Neuronal stem cell (in vitro differentiated cells): ENCODE measurements at regions not wholly inside any gene's neighbourhood (a gene's known extent, or its start where the extent isn't known, plus 50 kb on each side); places are given as distances from the start of the nearest gene placed in this dataset.

Experiments used
- DNase-seq: peaks from one replicate; pipeline ENCODE4 v3.0.0-alpha.2; 2013; ENCODE audit warnings: low spot score
- H2AFZ ChIP-seq: one replicate; pipeline ENCODE4 v1.6.1; 2013; ENCODE audit warnings: mild to moderate bottlenecking, low read length, inconsistent platforms
- H2AK5ac ChIP-seq: 2 replicates; pipeline ENCODE4 v1.6.1; 2013; ENCODE audit warnings: low read depth, mild to moderate bottlenecking, inconsistent platforms, low read length, moderate library complexity, mixed read lengths
- H2BK120ac ChIP-seq: 2 replicates; pipeline ENCODE4 v1.6.1; 2013; ENCODE audit warnings: low read depth, mild to moderate bottlenecking, inconsistent platforms, low read length, moderate library complexity, mixed read lengths
- H2BK12ac ChIP-seq: one replicate; pipeline ENCODE4 v1.6.1; 2013; ENCODE audit warnings: low read length, inconsistent platforms
- H2BK15ac ChIP-seq: 2 replicates; pipeline ENCODE4 v1.6.1; 2013; ENCODE audit warnings: mild to moderate bottlenecking, low read length, inconsistent platforms, mixed read lengths
- H2BK5ac ChIP-seq: one replicate; pipeline ENCODE4 v1.6.1; 2013; ENCODE audit warnings: inconsistent platforms, mild to moderate bottlenecking, low read length, moderate library complexity
- H3K14ac ChIP-seq: one replicate; pipeline ENCODE4 v1.6.1; 2013; ENCODE audit warnings: low read length, inconsistent platforms
- H3K18ac ChIP-seq: 2 replicates; pipeline ENCODE4 v1.6.1; 2013; ENCODE audit warnings: low read length, inconsistent platforms
- H3K23ac ChIP-seq: 2 replicates; pipeline ENCODE4 v1.6.1; 2013; ENCODE audit warnings: low read depth, mild to moderate bottlenecking, mixed read lengths, low read length, inconsistent platforms; ENCODE audit not compliant: poor library complexity
- H3K27ac ChIP-seq: replicated peaks from 3 replicates; pipeline ENCODE4 v1.5.1; 2013; ENCODE audit warnings: low read length, inconsistent platforms
- H3K27me3 ChIP-seq, 3 experiments: 2 replicates each; pipeline ENCODE4 v1.6.1; 2013; ENCODE audit warnings: low read length in 3 of 3, mild to moderate bottlenecking in 2 of 3, inconsistent platforms in 1 of 3, low read depth in 1 of 3, mixed read lengths in 1 of 3, moderate library complexity in 1 of 3; ENCODE audit not compliant: control insufficient read depth in 3 of 3, insufficient read depth in 3 of 3
- H3K36me3 ChIP-seq, 2 donors: replicated peaks in 1 of 2; 2 replicates each; pipeline ENCODE4 v1.6.1; 2013; ENCODE audit warnings: low read length in 2 of 2; ENCODE audit not compliant: control insufficient read depth in 2 of 2, insufficient read depth in 2 of 2
- H3K4ac ChIP-seq: 2 replicates; pipeline ENCODE4 v1.6.1; 2013; ENCODE audit warnings: inconsistent platforms, mild to moderate bottlenecking, low read length, moderate library complexity
- H3K4me1 ChIP-seq, 2 donors: 1 replicate in 1 of 2; 2 replicates in 1 of 2; pipeline ENCODE4 v1.6.1; 2013; ENCODE audit warnings: low read length in 2 of 2, low read depth in 1 of 2; ENCODE audit not compliant: control insufficient read depth in 2 of 2, insufficient read depth in 1 of 2
- H3K4me2 ChIP-seq: one replicate; pipeline ENCODE4 v1.6.1; 2013; ENCODE audit warnings: mild to moderate bottlenecking, low read length, inconsistent platforms; ENCODE audit not compliant: insufficient read depth, poor library complexity, severe bottlenecking
- H3K4me3 ChIP-seq, 2 donors: 2 replicates each; pipeline ENCODE4 v1.5.1; 2013; ENCODE audit warnings: low read length in 2 of 2, mild to moderate bottlenecking in 2 of 2, inconsistent platforms in 1 of 2, moderate library complexity in 1 of 2
- H3K79me1 ChIP-seq: one replicate; pipeline ENCODE4 v1.6.1; 2013; ENCODE audit warnings: low read depth, mild to moderate bottlenecking, inconsistent platforms, low read length, moderate library complexity
- H3K9ac ChIP-seq: one replicate; pipeline ENCODE4 v1.6.1; 2013; ENCODE audit warnings: mild to moderate bottlenecking, low read depth, low read length, inconsistent platforms; ENCODE audit not compliant: poor library complexity
- H3K9me3 ChIP-seq, 2 donors: replicated peaks in 1 of 2; 2 replicates each; pipeline versions ENCODE3 to v1.6.1; 2013; ENCODE audit warnings: low read length in 2 of 2, mild to moderate bottlenecking in 2 of 2, inconsistent platforms in 1 of 2, low read depth in 1 of 2, mixed read lengths in 1 of 2, moderate library complexity in 1 of 2; ENCODE audit not compliant: control insufficient read depth in 2 of 2, insufficient read depth in 1 of 2
- H4K8ac ChIP-seq: one replicate; pipeline ENCODE4 v1.6.1; 2013; ENCODE audit warnings: low read depth, mild to moderate bottlenecking, inconsistent platforms, low read length, moderate library complexity
- H4K91ac ChIP-seq: one replicate; pipeline ENCODE4 v1.6.1; 2013; ENCODE audit warnings: low read length, low read depth, mild to moderate bottlenecking, inconsistent platforms; ENCODE audit not compliant: poor library complexity
- WGBS, 2 donors: extraction: QIAGEN DNeasy Blood & Tissue Kit; methylation state at CpG; one replicate each; pipeline ENCODE4 v1.1.7; 2013; ENCODE audit warnings: missing lambda C conversion rate in 2 of 2, mixed read lengths in 1 of 2; ENCODE audit not compliant: insufficient read length in 2 of 2, insufficient replicate concordance in 1 of 2; ENCODE audit errors: extremely low coverage in 2 of 2; 5-methylcytosine and 5-hydroxymethylcytosine counted together

- no peak overlapping the region for H2AFZ ChIP-seq
- H2BK12ac ChIP-seq = no peak overlapping the region
- H4K91ac ChIP-seq = no peak overlapping the region
- no peak overlapping the region for H2AK5ac ChIP-seq
- no peak overlapping the region for H2BK5ac ChIP-seq
- no peaks in the 10 kb centered on the region for H3K36me3 ChIP-seq
- H3K27ac ChIP-seq = no peak overlapping the region
- H3K79me1 ChIP-seq = no peaks in the 10 kb centered on the region
- H3K4ac ChIP-seq = no peak overlapping the region
- H2BK15ac ChIP-seq = no peak overlapping the region
- no peak overlapping the region for H3K14ac ChIP-seq
- H3K4me3 ChIP-seq = no peak overlapping the region
- H3K23ac ChIP-seq = no peak overlapping the region
- no peak overlapping the region for H3K18ac ChIP-seq
- no peaks in the 10 kb centered on the region for H3K4me1 ChIP-seq
- no peak overlapping the region for H4K8ac ChIP-seq
- H2BK120ac ChIP-seq = no peak overlapping the region
- no CpG with 5 or more reads among the region's 5 CpGs for WGBS, 2 donors
- peaks cover 4 to 6% of the 10 kb centered on the region in 2 donors for H3K9me3 ChIP-seq
- H3K4me2 ChIP-seq = no peak overlapping the region
- no peaks in the 10 kb centered on the region for H3K27me3 ChIP-seq
- no peak overlapping the region for H3K9ac ChIP-seq
- DNase-seq = no peak
Observed at GRCh38 chr18:25587545-25587944, 235.6 kb upstream of the ZNF521 start.

- Histone ChIP-seq H3K4me3 (no peak overlapping the region), H3K27ac (no peak overlapping the region), H2AK5ac (no peak overlapping the region), H3K23ac (no peak overlapping the region), H3K14ac (no peak overlapping the region), H4K8ac (no peak overlapping the region), H3K9me3 (peaks cover 3 to 5% of the 10 kb centered on the region in 2 donors), H3K79me1 (peaks cover 2% of the 10 kb centered on the region), H3K27me3 (peaks cover 0 to 2% (median 0%) of the 10 kb centered on the region in 3 experiments), H2BK120ac (no peak overlapping the region), H2BK5ac (no peak overlapping the region), H4K91ac (no peak overlapping the region), H3K18ac (no peak overlapping the region), H3K4ac (no peak overlapping the region), H3K36me3 (no peaks in the 10 kb centered on the region), H2AFZ (no peak overlapping the region), H2BK15ac (no peak overlapping the region), H3K4me1 (peaks cover under 1 to 6% of the 10 kb centered on the region in 2 donors), H2BK12ac (no peak overlapping the region), H3K4me2 (no peak overlapping the region), H3K9ac (no peak overlapping the region)
- DNase-seq = no peak
- WGBS, 2 donors = no CpG with 5 or more reads among the region's 5 CpGs
Observed at GRCh38 chr18:25568986-25569385, 217.0 kb upstream of the ZNF521 start.

GRCh38 chr18:25563816-25564683 is 212.1 kb upstream of the ZNF521 start:
- H4K91ac ChIP-seq = no peak overlapping the region
- H3K4me1 ChIP-seq = peaks cover 3 to 14% of the 10 kb centered on the region in 2 donors
- peak overlapping the region; percentile 74 for H2AFZ ChIP-seq
- H3K27me3 ChIP-seq = peaks cover 0 to 2% (median 0%) of the 10 kb centered on the region in 3 experiments
- H3K79me1 ChIP-seq = peaks cover 2% of the 10 kb centered on the region
- DNase-seq = no peak
- H3K4me3 ChIP-seq = no peak overlapping the region
- H4K8ac ChIP-seq = no peak overlapping the region
- no peak overlapping the region for H2BK5ac ChIP-seq
- WGBS, 2 donors = no CpG with 5 or more reads among the region's 16 CpGs
- no peak overlapping the region for H3K4me2 ChIP-seq
- no peak overlapping the region for H2BK120ac ChIP-seq
- H3K36me3 ChIP-seq = no peaks in the 10 kb centered on the region
- H3K23ac ChIP-seq = no peak overlapping the region
- H2AK5ac ChIP-seq = no peak overlapping the region
- no peak overlapping the region for H3K4ac ChIP-seq
- no peak overlapping the region for H2BK15ac ChIP-seq
- no peak overlapping the region for H3K27ac ChIP-seq
- H2BK12ac ChIP-seq = no peak overlapping the region
- H3K9ac ChIP-seq = no peak overlapping the region
- H3K14ac ChIP-seq = no peak overlapping the region
- H3K9me3 ChIP-seq = peaks cover 3% of the 10 kb centered on the region in 2 donors
- H3K18ac ChIP-seq = no peak overlapping the region

DNA sequence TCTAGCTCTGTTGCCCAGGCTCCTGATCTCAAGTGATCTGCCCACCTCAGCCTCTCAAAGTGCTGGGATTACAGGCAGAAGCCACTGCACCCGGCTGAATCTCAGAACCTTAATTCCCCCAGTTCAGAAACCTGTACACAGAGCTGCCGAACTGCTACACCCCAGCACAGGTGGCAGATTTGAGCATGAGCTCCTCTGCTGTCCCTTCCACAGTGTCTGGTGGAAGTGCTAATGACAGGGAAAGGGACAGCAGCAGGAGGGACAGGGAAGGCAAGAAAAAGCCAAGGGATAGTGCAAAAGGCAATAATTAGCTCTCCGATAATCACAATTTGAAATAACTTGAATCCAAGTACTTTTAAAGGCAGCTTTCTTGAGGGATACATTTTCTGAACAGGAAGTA is 211.4 kb upstream of the ZNF521 start:
- Histone ChIP-seq H3K23ac (no peak overlapping the region), H3K4ac (no peak overlapping the region), H2AK5ac (no peak overlapping the region), H2BK15ac (no peak overlapping the region), H2AFZ (peak overlapping the region; percentile 74), H3K9ac (no peak overlapping the region), H2BK12ac (no peak overlapping the region), H4K8ac (no peak overlapping the region), H2BK5ac (no peak overlapping the region), H3K79me1 (peaks cover 2% of the 10 kb centered on the region), H3K4me2 (no peak overlapping the region), H3K4me1 (peaks cover 3 to 14% of the 10 kb centered on the region in 2 donors), H2BK120ac (no peak overlapping the region), H3K18ac (no peak overlapping the region), H3K27me3 (peaks cover 0 to 2% (median 0%) of the 10 kb centered on the region in 3 experiments), H3K36me3 (no peaks in the 10 kb centered on the region), H4K91ac (no peak overlapping the region), H3K9me3 (peaks cover 3% of the 10 kb centered on the region in 2 donors), H3K4me3 (no peak overlapping the region), H3K27ac (no peak overlapping the region), H3K14ac (no peak overlapping the region)
- DNase-seq = no peak
- no CpG with 5 or more reads among the region's 3 CpGs for WGBS, 2 donors
